SJCRH30 (cell line): ENCODE measurements at regions not wholly inside any gene's neighbourhood (a gene's known extent, or its start where the extent isn't known, plus 50 kb on each side); places are given as distances from the start of the nearest gene placed in this dataset.

Experiments used
- DNase-seq, 2 experiments: peaks; one replicate each; pipeline ENCODE4 v3.0.0-alpha.2; 2015 to 2020
- H3K27ac ChIP-seq: fragments of 250-450 bp; sonication (Bioruptor Pico); 2 replicates; pipeline ENCODE4 v1.5.1; 2020; ENCODE audit warnings: mild to moderate bottlenecking, moderate library complexity
- H3K27me3 ChIP-seq: fragments of 250-450 bp; sonication (Bioruptor Pico); 2 replicates; pipeline ENCODE4 v1.5.1; 2020; ENCODE audit warnings: mild to moderate bottlenecking, moderate library complexity
- H3K36me3 ChIP-seq: fragments of 250-450 bp; sonication (Bioruptor Pico); 2 replicates; pipeline ENCODE4 v1.5.1; 2020; ENCODE audit warnings: mild to moderate bottlenecking, moderate library complexity
- H3K4me1 ChIP-seq: fragments of 250-450 bp; sonication (Bioruptor Pico); 2 replicates; pipeline ENCODE4 v1.5.1; 2020; ENCODE audit warnings: mild to moderate bottlenecking, moderate library complexity
- H3K4me3 ChIP-seq: fragments of 250-450 bp; sonication (Bioruptor Pico); 2 replicates; pipeline ENCODE4 v1.5.1; 2020; ENCODE audit warnings: mild to moderate bottlenecking, moderate library complexity
- H3K9me3 ChIP-seq: fragments of 250-450 bp; sonication (Bioruptor Pico); replicated peaks from 2 replicates; pipeline ENCODE4 v1.5.1; 2020; ENCODE audit warnings: mild to moderate bottlenecking, moderate library complexity

DNA sequence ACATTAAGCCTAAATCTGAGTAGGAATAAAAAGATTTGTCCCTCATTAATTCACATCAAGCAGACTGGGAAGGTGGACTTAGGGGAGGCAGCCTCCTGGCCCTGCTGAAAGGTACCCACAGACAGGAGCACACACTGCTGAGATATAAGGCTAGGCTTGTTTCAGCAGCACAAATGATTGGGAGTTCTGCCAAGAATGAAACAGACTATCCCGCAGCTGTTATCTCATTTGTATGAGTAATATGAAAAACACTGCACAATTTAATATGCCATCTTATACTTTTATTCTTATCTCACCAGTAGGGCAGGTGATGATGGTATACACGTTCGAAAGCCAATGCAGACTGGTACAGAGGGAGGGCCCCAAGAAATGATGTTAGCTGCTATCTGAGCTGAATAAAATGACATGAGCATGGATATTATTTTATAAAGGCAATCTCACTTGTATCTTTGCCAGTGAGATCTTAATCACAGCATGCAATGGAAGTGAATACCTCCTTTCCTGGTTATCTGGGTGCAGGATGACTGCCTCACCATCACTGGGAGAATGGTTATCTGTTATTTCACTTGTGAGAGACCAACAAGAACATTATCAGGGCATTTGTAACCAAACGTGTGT is 258.7 kb upstream of the PPP2R3A start:
- no peaks in the 10 kb centered on the region for H3K27me3 ChIP-seq
- peak; percentile 52 to 83 for DNase-seq
- H3K27ac ChIP-seq: no peak overlapping the region; the same call in 1 of the 2 replicates
- H3K4me3 ChIP-seq: no peak overlapping the region
- H3K36me3 ChIP-seq: no peaks in the 10 kb centered on the region
- peaks cover 16% of the 10 kb centered on the region for H3K4me1 ChIP-seq
- H3K9me3 ChIP-seq: no peaks in the 10 kb centered on the region

DNA sequence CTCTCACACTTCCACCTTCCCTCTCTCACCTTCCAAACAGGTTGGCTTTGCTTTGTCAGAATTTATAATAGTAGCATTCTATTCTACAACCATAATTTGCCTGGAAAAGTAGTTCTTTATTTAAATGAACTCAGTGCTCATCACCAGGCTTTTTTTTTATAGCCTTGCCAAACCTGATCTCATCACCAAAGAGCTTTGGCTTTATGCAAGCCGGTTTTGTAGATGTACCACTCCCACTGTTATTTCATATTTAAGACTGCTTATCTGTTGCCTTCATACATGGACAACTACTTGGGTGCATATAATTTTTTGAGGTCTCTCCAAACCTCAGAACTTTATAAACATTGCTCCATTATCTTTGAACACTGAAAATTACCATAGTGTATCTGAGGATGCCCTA is 246.1 kb upstream of the PPP2R3A start:
- Histone ChIP-seq H3K27me3 (peaks cover 5% of the 10 kb centered on the region; the same call in 1 of the 2 replicates), H3K27ac (no peak overlapping the region), H3K9me3 (no peaks in the 10 kb centered on the region), H3K36me3 (no peaks in the 10 kb centered on the region), H3K4me3 (no peak overlapping the region), H3K4me1 (no peaks in the 10 kb centered on the region)
- DNase-seq: no peak

DNA sequence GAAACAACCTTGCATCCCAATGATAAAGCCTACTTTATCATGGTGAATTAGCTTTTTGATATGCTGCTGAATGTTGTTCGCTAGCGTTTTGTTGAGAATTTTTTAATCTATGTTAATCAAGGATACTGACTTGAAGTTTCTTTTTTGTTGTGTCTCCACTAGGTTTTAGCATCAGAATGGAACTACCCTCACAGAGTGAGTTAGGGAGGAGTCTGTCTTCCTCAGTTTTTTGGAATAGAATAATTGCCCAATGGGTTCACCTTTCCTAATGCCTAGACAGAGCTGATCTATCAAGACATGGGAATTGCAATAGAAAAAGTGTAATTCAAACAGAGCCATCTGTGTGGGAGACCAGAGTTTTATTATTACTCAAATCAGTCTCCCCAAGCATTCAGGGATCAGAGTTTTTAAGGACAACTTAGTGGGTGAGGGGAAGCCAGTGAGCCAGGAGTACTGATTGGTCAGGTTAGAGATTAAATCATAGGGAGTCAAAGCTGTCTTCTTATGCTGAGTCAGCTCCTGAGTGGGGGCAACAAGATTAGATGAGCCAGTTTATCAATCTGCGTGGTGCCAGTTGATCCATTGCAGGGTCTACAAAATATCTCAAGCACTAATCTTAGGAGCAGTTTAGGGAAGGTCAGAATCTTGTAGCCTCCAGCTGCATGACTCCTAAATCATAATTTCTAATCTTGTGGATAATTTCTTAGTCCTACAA is 237.4 kb upstream of the PPP2R3A start:
- Histone ChIP-seq H3K27ac (no peak overlapping the region), H3K36me3 (no peaks in the 10 kb centered on the region), H3K27me3 (no peaks in the 10 kb centered on the region), H3K4me3 (no peak overlapping the region), H3K4me1 (no peaks in the 10 kb centered on the region), H3K9me3 (0 out of 2 replicates have a peak, but pooled peaks cover 2% of the 10 kb centered on the region)
- no peak for DNase-seq

DNA sequence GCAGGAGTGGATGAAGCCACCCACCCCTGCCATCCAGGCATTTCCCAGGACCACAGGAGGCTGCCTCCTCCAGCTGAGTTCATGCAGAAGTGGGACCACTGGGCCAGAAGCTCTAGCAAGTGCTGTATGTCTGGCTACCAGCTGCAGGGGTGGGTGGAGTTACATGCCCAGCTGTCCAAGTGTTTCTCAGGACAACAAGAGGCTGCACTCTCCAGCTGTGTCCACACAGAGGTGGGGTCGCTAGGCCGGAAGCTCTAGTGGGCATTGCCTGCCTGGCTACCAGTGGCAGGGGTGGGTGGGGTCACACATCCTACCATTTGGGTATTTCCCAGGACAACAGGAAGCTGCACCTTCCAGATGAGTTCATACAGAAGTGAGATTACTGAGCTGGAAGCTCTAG is 234.0 kb upstream of the PPP2R3A start:
- DNase-seq: peak in 1 of 2 experiments; percentile 9
- H3K36me3 ChIP-seq: no peaks in the 10 kb centered on the region
- H3K4me3 ChIP-seq: no peak overlapping the region
- no peak overlapping the region for H3K27ac ChIP-seq
- 0 out of 2 replicates have a peak, but pooled peaks cover 11% of the 10 kb centered on the region for H3K9me3 ChIP-seq
- no peaks in the 10 kb centered on the region; the same call in 1 of the 2 replicates for H3K27me3 ChIP-seq
- H3K4me1 ChIP-seq: no peaks in the 10 kb centered on the region

DNA sequence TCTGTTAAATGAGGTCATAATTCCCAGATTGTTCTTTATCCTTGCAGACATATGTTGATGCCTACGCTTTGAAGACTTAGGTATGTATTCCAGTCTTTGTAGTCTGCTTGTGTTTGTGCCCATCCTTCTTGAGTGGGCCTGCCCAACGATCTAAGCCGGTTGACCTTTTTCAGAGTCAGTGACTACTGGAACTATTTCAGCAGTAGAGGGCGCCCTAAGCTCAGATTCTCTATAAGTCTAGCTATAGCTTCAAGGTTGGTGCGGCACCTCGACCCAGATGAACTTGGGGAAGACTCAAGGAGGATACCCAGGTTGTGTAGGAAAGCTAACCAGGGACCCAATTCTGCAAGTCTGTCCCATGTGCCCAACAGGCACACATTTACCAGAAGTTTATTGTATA is 228.8 kb upstream of the PPP2R3A start:
- no peak overlapping the region for H3K27ac ChIP-seq
- no peaks in the 10 kb centered on the region; the same call in 1 of the 2 replicates for H3K27me3 ChIP-seq
- peaks cover 10% of the 10 kb centered on the region; the same call in 1 of the 2 replicates for H3K9me3 ChIP-seq
- H3K4me1 ChIP-seq: no peaks in the 10 kb centered on the region
- peak; percentile 29 to 51 for DNase-seq
- no peak overlapping the region for H3K4me3 ChIP-seq
- no peaks in the 10 kb centered on the region for H3K36me3 ChIP-seq

DNA sequence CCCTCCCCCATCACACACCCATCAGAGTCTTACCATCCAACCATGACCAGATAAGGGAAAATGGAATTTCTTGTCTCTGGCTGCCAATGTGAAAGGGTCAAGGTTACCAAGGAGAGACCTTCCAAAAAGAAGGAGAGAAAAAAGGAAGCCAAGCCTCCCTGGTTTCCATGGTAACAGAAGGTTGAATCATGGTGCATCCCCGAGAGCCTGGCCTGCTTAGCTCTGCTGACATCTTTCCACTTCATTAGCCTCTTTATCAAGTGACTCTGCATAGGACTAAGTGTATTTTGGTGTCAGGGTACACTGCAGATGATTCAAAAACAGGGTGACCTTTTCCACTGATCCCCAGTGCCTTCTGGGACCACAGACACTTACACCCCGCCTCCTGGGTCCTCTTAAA is 225.7 kb upstream of the PPP2R3A start:
- DNase-seq: no peak
- H3K4me1 ChIP-seq: no peaks in the 10 kb centered on the region
- no peak overlapping the region for H3K4me3 ChIP-seq
- peaks cover 10% of the 10 kb centered on the region; the same call in 1 of the 2 replicates for H3K9me3 ChIP-seq
- no peak overlapping the region for H3K27ac ChIP-seq
- H3K36me3 ChIP-seq: no peaks in the 10 kb centered on the region
- H3K27me3 ChIP-seq: peaks cover 2% of the 10 kb centered on the region

DNA sequence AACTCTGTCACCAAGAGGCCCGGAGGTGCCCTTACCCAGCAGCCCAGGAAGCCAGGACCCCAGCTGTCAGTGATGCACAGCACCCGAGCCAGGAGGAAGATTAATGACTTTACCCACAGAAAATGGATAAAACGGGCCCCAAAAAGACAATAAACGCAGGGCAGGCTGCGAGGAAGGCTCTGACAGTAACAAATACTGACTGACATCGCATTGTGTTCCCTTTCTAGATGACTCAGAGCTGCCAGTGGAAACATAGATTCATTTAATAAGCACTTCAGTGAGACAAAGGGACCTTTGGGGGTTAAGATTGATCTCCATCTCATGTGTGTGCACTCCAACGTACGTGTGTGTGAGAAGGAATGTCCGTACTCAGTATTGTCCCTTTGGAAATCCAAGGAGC is 225.3 kb upstream of the PPP2R3A start:
- no peaks in the 10 kb centered on the region for H3K4me1 ChIP-seq
- H3K27ac ChIP-seq: no peak overlapping the region
- no peak overlapping the region for H3K4me3 ChIP-seq
- no peaks in the 10 kb centered on the region for H3K36me3 ChIP-seq
- H3K9me3 ChIP-seq: peaks cover 10% of the 10 kb centered on the region; the same call in 1 of the 2 replicates
- DNase-seq: no peak
- peaks cover 2% of the 10 kb centered on the region for H3K27me3 ChIP-seq

DNA sequence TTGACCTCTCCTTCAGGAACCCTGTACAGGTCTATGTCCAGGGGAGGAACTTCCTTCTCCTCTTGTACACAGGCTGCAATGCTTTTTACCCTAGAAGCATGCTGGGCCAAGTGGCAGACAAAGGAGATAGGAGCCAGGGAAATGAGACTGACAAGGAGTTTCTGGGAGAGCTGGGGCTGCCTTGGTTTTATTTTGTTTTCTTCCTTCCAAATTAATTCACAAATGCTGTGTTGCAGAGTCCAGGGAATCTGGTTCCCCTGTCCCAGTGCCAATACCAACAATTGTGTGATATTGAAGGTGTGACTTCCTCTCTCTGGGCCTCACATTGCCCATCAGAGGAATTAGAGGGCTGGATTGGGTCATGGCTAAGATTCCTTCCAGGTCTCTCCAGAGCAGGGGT is 224.8 kb upstream of the PPP2R3A start:
- Histone ChIP-seq H3K27ac (no peak overlapping the region), H3K9me3 (peaks cover 9% of the 10 kb centered on the region; the same call in 1 of the 2 replicates), H3K27me3 (peaks cover 2% of the 10 kb centered on the region), H3K4me3 (no peak overlapping the region), H3K36me3 (no peaks in the 10 kb centered on the region), H3K4me1 (no peaks in the 10 kb centered on the region)
- DNase-seq: no peak

DNA sequence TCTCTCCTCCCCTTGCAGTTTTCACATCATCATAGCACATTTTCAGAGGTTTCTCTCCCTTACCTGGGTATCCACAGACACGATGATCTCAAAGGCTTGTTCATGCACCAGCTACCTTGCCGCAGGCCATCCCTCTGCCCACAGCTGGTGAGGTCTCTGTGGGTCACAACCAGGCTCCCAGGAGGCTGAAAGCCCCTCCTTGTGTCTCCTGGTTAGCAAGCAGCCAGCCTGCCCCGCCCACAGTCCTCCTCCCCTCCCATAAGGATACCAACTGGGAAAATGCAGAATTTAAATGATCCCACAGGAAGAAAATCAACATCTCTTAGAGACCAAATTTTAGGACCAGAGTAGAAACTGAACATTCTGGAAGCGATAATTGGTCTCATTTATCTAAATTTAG is 213.5 kb upstream of the PPP2R3A start:
- no peaks in the 10 kb centered on the region for H3K27me3 ChIP-seq
- no peaks in the 10 kb centered on the region for H3K4me1 ChIP-seq
- H3K4me3 ChIP-seq: no peak overlapping the region
- no peak overlapping the region for H3K27ac ChIP-seq
- H3K36me3 ChIP-seq: no peaks in the 10 kb centered on the region
- no peak for DNase-seq
- H3K9me3 ChIP-seq: no peaks in the 10 kb centered on the region

DNA sequence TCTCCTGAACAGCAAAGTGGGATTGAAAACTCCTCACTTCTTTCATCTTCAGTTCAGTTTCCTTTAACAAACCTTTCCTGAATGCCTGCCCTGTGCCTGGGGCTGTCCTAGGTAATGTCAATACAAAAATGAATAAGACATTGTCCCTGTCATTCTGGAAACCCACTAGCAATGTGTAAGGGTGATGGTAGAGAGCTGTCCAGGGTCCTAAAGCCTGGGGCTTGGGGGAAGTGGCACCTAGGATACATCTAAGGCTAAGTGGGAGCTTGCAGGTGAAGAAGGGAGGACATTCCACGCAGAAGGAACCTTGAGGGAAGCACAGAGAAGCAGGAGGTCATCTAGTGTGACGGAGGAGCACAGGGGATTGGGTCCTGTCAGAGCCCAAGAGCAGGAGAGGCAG is 212.7 kb upstream of the PPP2R3A start:
- Histone ChIP-seq H3K9me3 (no peaks in the 10 kb centered on the region), H3K27ac (no peak overlapping the region), H3K27me3 (no peaks in the 10 kb centered on the region), H3K4me3 (no peak overlapping the region), H3K36me3 (no peaks in the 10 kb centered on the region), H3K4me1 (no peaks in the 10 kb centered on the region)
- DNase-seq: peak; percentile 16 to 56

DNA sequence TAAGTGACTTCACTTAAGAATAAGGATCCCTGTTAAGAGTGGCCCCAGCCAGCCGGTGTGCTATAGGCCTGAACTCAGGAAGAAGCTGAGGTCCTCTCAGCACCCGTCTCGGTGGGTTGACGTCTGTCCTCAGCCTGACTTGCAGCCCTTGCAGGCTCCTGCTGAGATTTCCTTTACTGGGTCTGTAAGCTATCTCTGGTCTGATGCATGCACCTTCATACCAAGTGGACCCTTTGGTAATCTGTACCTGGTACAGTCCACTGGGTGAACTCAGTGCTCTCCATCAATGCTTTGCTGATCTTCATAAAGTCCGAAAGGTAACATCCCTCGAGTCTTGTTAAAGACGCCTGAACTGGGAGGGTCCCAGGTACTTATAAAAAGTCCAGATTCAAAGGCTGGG is 212.0 kb upstream of the PPP2R3A start:
- H3K27me3 ChIP-seq: no peaks in the 10 kb centered on the region
- no peaks in the 10 kb centered on the region for H3K4me1 ChIP-seq
- no peaks in the 10 kb centered on the region for H3K9me3 ChIP-seq
- no peaks in the 10 kb centered on the region for H3K36me3 ChIP-seq
- H3K27ac ChIP-seq: no peak overlapping the region
- no peak overlapping the region for H3K4me3 ChIP-seq
- DNase-seq: no peak

DNA sequence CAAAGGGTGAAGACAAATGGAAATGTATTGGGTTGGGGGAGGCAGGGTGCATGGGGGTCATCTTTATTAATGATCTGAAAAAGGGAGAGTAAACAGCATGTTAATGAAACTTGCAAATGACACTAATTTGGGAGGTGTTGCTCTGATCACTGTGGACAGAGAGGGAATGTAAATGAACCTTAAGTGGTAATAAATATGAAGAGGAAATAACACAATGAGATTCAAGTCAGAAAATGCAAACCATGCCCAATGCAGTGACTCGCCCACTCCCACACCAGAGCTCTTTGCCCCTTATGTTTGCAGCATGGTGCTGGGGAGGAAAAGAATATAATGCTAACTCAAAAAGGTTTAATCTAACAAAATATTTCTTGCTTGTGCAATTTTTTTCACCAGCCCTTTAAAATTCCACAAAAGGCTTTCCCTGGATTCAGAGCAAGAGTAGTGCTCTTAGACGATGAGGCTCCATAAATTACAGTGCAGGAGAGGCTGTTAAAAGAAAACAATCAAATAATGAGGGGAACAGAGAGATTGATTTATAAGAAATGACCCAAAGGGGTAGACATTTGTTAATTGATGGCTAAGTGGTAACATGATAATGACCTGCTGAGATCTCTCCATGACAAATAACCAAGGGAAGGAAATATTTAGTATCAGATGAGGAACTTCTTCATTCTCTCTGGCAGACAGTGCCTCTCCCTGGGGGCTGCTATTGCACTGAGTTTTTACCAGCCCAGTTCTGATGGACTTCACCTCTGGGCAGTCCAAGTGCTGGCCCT is 210.0 kb upstream of the PPP2R3A start:
- Histone ChIP-seq H3K36me3 (no peaks in the 10 kb centered on the region), H3K27me3 (no peaks in the 10 kb centered on the region), H3K27ac (no peak overlapping the region), H3K9me3 (no peaks in the 10 kb centered on the region), H3K4me3 (no peak overlapping the region), H3K4me1 (no peaks in the 10 kb centered on the region)
- DNase-seq: no peak

DNA sequence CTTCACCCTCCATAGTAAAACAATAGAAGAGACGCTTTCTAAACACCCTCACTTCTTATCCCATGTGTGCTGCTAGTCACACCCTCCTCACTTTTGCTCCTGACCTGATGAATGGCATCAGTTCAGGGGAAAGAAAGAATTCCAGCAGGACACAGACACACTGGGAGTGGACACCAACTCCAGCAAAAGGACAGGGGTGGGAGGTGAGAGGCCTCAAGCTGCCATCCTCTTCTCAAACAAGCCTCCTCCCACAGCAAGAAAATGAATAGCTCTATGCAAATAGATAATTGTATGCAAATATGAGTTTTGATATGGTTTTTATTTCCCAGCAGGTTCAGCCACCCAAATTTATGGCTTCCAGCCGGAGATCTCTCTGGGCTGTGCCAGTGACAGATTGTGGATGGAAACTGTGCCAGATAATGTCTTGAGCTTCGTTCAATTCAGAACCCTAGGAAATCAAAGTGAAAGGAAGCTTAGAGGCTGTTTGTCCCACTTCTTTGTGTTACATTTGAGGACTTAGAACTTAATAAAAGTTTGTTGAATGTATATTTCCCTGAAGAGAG is 209.3 kb upstream of the PPP2R3A start:
- no peaks in the 10 kb centered on the region for H3K4me1 ChIP-seq
- no peak overlapping the region for H3K27ac ChIP-seq
- no peak overlapping the region for H3K4me3 ChIP-seq
- H3K9me3 ChIP-seq: no peaks in the 10 kb centered on the region
- DNase-seq: no peak
- H3K27me3 ChIP-seq: no peaks in the 10 kb centered on the region
- no peaks in the 10 kb centered on the region for H3K36me3 ChIP-seq

DNA sequence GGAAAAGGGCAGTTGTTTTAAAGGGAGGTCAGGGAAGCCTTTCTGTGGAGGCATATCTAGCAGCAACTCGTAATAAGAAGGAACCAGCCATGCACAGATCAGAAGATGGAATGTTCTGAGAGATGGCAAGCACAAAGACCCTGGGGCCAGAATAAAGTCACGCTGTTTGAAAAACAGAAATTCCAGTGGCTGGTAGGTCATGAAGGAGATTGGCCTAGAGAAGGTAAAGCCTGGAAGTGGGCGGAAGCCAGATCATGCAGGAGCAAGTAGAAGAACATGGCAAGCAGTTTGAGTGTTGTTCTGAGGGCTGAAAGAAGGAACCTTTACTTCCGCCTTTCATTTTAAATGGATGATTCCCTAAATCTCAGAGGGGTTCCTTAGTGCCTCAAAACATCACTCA is 208.1 kb upstream of the PPP2R3A start:
- Histone ChIP-seq H3K4me1 (no peaks in the 10 kb centered on the region), H3K27me3 (no peaks in the 10 kb centered on the region), H3K36me3 (no peaks in the 10 kb centered on the region), H3K27ac (no peak overlapping the region), H3K4me3 (no peak overlapping the region), H3K9me3 (no peaks in the 10 kb centered on the region)
- no peak for DNase-seq

DNA sequence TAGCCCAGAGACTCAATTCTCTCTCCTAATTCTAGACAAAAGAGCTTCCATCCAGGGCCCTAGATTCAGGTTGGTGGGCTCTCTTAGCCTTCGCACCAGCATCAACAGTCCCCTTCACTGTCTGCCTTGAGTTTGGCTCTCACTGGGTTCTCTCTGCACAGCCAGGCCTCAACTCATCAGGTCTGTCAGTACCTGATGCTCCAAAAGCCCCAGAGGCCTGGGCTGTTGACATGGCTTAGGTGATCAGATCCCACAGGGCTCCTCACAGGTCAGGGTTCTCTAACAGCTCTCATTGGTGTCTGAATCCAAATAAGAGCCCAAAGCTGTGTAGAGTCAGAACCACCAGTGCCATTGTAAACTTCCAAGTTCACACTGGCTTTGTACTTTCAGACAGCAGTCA is 206.6 kb upstream of the PPP2R3A start:
- H3K27ac ChIP-seq: no peak overlapping the region
- no peaks in the 10 kb centered on the region; the same call in 1 of the 2 replicates for H3K27me3 ChIP-seq
- no peak overlapping the region for H3K4me3 ChIP-seq
- H3K4me1 ChIP-seq: no peaks in the 10 kb centered on the region
- DNase-seq: no peak
- H3K36me3 ChIP-seq: no peaks in the 10 kb centered on the region
- H3K9me3 ChIP-seq: no peaks in the 10 kb centered on the region
